ENCODE measurements at regions not wholly inside any gene's neighbourhood (a gene's known extent, or its start where the extent isn't known, plus 50 kb on each side); places are given as distances from the start of the nearest gene placed in this dataset.

DNA sequence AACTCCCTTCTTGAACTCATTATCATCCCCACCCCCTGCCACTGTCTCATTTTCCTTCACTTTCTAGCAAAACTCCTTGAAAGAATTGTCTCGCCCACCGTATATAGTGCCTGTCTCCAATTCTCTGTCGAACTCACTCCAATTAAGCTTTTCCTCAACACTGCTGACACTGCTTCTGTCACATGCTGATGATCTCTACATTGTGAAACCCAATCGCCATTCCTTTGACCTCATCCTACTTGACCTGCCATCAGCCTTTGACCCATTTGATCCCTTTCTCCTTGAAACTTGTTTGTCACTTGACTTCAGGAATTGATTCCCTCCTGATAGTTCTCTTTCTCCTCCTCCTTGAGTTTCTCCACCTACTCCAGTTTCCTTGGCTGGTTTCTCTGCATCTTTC lies 54.8 kb downstream of the CCDC71L start:
- no peak for DNase-seq

DNA sequence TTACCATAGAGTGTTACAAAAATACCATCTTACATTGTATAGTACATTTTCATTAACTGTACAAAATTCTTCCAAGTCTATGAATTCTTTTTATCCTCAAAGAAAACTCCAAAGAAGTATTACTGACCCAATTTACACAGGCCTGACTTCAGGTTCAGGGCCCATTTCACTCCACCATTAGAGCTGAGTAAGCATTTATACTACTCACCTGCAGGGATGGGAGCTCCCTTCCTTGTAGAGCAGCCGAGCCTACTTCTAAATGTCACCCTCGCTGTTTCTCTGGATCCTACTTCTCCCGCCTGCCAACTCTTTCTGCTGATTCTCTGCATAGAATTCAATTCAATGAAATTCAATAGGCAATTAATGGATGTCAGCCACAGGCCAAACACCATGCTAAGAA lies 56.0 kb downstream of the CCDC71L start:
- DNase-seq, result no peak

GRCh38 chr7:106604303-106604924 lies 56.5 kb downstream of the CCDC71L start:
- peak; percentile 47 for DNase-seq

DNA sequence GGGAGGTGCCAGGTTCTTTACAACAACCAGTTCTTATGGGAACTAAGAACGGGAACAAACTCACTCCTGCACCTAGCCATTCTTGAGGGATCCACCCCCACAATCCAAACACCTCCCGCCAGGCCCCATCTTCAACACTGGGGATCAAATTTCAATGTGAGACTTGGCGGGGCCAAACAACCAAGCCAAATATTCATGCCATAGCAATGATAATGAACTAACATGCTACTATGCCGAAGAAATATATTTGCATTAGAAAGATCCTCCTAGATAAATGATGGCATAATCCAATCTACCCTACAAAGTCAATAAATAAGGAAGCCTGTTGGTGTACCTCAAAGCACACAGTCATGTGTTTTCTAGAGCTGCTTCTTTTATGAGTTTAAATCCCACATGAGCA lies 57.6 kb downstream of the CCDC71L start:
- no peak for DNase-seq

DNA sequence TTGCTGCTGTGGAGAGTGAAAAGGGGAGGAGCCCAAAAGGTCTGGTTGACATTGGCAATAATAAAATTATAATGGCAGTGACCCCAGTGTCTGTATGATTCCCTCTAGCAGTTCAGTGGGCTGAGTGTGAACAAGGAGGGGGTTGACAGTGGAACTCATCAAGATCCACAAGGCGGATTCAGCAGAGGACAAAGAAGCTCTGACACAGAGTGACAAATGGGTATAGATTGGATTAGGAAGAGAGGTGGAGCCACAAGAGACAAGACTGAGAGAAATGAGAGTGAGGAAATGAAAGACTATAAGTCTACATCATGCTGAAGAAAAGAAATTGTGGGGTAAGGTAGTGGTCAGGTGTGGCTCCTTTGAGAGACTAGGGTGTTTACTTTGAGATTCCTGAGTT lies 58.9 kb downstream of the CCDC71L start:
- DNase-seq, result no peak

GRCh38 chr7:106600569-106601373 lies 60.2 kb downstream of the CCDC71L start:
- no peak for DNase-seq

- DNase-seq, result no peak
Measured at GRCh38 chr7:106599343-106599698, 61.6 kb downstream of the CCDC71L start.

- peak; percentile 82 for DNase-seq
Measured at GRCh38 chr7:106598663-106599342, 62.2 kb downstream of the CCDC71L start.

DNA sequence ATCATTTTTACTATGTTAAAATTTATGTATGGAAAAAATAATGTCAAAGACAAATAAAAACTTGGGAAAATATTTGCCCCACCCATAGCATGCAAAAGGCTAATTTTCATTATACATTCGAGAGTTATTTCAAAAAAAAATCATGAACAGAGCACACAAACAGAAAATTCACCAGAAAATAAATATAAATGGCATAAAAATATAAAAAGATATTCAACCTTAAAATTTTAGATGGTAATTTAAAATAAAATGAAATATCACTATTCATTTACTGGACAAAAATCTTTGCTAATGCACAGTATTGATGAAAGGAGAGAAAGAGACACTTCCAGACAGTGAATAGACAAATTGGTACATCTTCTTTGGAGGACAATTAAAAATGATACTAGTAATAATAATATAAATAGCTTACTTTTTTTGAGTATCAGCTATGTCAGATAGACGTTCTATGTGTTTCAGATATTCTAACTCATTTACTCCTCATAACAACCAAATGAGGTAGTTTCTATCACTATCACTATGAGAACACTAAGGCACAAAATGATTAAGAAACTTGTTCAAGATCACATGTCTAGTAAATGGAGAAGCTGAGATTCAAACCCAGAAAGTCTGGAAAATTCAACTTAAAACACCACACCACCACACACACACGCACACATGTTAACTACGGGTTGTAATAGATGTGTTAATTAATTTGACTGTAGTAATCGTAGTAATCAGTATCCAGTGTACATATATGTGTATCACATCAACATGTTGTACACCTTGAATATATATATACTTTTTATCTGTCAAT lies 63.0 kb downstream of the CCDC71L start:
- no peak for DNase-seq

DNA sequence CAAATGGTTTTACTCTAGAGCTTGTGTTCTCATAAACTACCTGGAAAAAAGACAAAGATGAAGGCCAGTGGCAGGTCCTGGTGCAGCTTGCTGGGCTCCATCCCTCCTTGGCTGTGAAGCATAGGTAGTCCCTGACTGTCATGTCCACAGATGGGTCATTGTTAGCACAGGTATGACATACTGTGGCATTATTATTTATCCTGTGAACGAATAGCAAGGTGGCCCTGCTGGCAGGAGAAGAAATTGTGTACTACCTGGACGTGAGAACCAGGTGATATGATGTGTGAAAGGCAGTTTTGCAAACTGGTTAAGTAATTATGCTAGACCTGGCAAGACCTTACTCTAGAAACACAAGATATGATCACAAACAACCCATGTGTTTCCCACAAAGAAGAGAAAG lies 63.9 kb downstream of the CCDC71L start:
- DNase-seq, result no peak

- no peak for DNase-seq
Measured at GRCh38 chr7:106595922-106596321, 65.0 kb downstream of the CCDC71L start.

- no peak for DNase-seq
Measured at GRCh38 chr7:106593028-106593417, 67.9 kb downstream of the CCDC71L start.

- no peak for DNase-seq
Measured at GRCh38 chr7:106592282-106593027, 68.5 kb downstream of the CCDC71L start.

DNA sequence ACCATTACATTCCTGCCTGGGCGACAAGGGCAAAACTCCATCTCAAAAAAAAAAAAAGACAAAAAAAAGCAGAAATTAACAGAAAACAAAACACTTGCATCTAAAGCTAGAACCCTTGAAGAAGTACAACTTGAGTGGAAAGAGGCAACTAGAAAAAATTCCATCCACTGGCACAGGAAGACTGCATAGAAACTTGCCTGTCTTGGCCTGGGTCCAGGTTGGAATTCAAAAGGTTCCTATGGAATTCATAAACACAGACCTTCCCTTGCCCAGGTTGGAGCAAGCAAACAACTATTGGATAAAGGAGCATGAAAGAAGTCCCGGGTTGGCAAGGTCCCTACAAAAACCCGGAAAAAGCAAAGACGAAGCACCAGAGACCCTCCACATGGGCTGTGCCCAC lies 69.8 kb downstream of the CCDC71L start:
- DNase-seq, result no peak

DNA sequence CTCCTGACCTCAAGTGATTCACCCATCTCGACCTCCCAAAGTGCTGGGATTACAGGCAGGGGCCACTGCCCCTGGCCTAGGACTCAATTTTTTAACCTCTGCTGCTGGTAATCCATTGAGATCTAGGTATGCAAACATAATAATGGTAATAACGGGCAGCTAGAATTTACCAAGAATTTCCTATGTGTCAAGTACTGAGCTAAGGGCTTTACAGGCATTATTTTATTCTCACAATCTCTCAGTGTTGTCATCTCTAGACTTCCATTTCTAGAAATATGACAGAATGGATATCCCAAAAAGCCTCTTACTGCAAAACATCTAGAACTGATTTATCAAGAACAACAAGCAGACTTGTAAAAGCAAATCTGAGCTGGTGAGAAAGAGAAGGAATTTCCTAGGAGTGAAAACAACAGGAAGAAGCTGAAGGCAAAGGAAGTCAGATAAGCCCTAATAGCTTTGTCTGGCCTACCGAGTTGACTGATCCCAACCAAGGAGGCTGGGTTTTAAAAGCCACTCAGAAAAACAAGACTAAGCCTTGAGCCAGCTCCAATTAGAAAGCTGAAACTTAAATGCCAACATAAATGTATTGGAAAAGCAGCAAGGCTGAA lies 70.6 kb downstream of the CCDC71L start:
- no peak for DNase-seq

DNA sequence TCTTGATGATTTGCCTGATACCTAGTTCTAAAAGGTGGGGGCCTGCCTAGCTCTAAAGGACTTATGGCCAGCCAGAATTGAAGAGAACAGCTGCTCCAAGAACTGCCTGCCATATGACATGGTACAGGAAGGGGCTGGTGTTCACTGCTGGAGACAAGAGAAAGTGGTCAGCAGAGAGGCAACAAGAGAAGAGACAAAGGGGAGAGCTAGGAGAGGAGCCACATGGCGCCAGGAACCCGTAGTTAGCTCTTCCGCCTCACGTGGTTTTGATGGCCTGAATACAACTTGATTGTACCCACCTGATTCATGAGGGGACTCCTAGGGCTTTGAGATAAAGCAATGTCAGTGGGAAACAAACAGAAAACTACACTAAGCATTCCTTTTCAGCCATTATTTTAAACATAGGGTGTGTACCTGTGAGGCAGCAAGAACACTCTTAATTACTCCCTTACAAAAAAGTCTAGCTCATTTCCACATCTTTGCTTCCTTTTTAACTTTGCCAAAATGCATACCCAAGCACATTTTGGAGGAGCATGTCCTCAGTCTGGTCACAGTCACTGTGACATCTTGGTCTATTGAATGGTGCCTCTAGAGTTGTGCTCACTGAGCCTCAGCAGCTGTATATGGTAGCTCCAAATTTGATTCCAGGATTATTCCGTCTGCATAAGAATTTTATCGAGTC lies 71.6 kb downstream of the CCDC71L start:
- no peak for DNase-seq

- DNase-seq, result no peak
Measured at GRCh38 chr7:106588422-106589197, 72.3 kb downstream of the CCDC71L start.

DNA sequence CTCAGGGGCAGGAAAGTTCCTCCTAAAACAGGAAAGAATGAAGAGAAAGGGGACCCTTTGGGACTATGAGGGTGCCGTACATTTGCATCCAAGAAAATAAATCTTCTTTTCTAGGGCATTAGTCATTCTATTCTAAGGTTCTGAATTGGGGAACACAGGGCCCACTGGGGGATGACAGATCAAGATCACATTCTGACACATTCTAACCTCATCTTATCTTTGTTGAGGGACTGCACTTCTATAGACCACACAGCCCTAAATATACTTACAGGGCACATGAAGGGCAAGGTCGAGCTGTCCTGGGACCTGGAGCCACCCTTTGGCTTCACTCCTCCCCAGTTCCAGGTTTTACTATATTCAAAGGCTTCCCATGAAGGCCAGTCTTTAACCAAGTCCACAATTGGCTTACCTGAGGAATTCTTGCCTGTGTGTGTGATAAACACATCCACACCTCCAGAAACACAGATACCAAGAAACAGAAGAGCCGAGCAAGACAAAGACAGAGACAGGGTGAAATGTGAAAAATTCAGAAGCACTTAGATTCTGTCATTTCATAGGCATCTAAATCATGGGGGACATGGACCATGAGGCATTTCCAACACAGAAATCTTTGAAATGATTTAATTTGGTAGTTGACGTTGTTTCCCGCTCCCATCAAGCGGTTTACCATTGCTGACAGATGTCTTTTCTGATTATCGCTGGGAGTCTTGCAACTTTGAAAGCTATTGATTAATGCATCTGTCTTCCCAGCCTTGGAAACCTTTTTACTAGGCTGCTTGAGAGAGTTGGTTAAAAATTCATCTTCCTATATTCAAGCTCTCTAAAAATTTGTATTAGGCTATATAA lies 75.8 kb downstream of the CCDC71L start:
- DNase-seq, result no peak
